ENCODE measurements at regions not wholly inside any gene's neighbourhood (a gene's known extent, or its start where the extent isn't known, plus 50 kb on each side); places are given as distances from the start of the nearest gene placed in this dataset.

- DNase-seq = no peak
- H3K4ac ChIP-seq (ENCODE audit: low read depth, low read length) = no peak overlapping the region
Measured at GRCh38 chr15:35979608-35980007, 433.6 kb upstream of the DPH6 start.

More at GRCh38 chr15:35979608-35980007, 433.6 kb upstream of the DPH6 start:
- Mint-ChIP-seq H3K4me1 (peaks cover 17% of the 10 kb centered on the region in 2 experiments), H3K27ac (no peak overlapping the region), H3K4me3 (no peak overlapping the region), H3K9me3 (no peaks in the 10 kb centered on the region), H3K36me3 (ENCODE audit: insufficient read depth in 1 of 3, low read depth in 3 of 3) (no peaks in the 10 kb centered on the region), H3K27me3 (ENCODE audit: low read depth) (no peaks in the 10 kb centered on the region)
- Histone ChIP-seq H4K91ac (ENCODE audit: insufficient read length, low read depth, low read length) (no peak overlapping the region), H3K79me2 (ENCODE audit: insufficient read depth, low read length) (no peaks in the 10 kb centered on the region), H2BK12ac (ENCODE audit: insufficient read length, low read depth, low read length) (no peak overlapping the region), H2BK120ac (ENCODE audit: low read depth, low read length, poor library complexity, severe bottlenecking) (no peak overlapping the region), H3K4me2 (ENCODE audit: insufficient read depth, insufficient read length, low read length) (no peak overlapping the region), H2BK20ac (ENCODE audit: low read depth, low read length, poor library complexity, severe bottlenecking) (no peak overlapping the region), H3T11ph (ENCODE audit: low read length) (no peak overlapping the region), H4K20me1 (ENCODE audit: control insufficient read depth, insufficient read depth, insufficient read length) (no peaks in the 10 kb centered on the region), H3K9me3 (ENCODE audit: control insufficient read depth, low read depth, low read length) (no peaks in the 10 kb centered on the region), H3K27me3 (ENCODE audit: insufficient read depth, low read length) (no peaks in the 10 kb centered on the region), H3K27ac (ENCODE audit: insufficient read length, low read depth, low read length) (no peak overlapping the region), H3K56ac (ENCODE audit: insufficient read length, low read depth, low read length) (no peak overlapping the region), H2AK5ac (ENCODE audit: insufficient read length, low read length) (no peak overlapping the region), H2BK5ac (ENCODE audit: insufficient read length, low read length) (no peak overlapping the region), H3K14ac (ENCODE audit: insufficient read depth, low read length) (no peak overlapping the region), H3K18ac (ENCODE audit: insufficient read length, low read depth, low read length) (no peak overlapping the region), H3K79me1 (ENCODE audit: insufficient read depth, low read depth, low read length, poor library complexity, severe bottlenecking) (no peaks in the 10 kb centered on the region), H4K8ac (replicated peaks; ENCODE audit: insufficient read length, low read depth, low read length) (no peak overlapping the region), H3K23ac (ENCODE audit: insufficient read length, low read depth, low read length) (no peak overlapping the region), H3K9ac (ENCODE audit: extremely low read depth, insufficient read length, low read length) (no peak overlapping the region), H4K5ac (ENCODE audit: insufficient read length, low read depth, low read length) (no peak overlapping the region), H2BK15ac (ENCODE audit: low read depth, low read length) (no peak overlapping the region), H2AFZ (ENCODE audit: low read length) (no peak overlapping the region), H3K23me2 (ENCODE audit: insufficient read length, low read depth, low read length, poor library complexity, severe bottlenecking) (no peaks in the 10 kb centered on the region), H3K4me1 (ENCODE audit: insufficient read depth, low read length) (no peaks in the 10 kb centered on the region)
- WGBS (ENCODE audit: extremely low coverage, insufficient read length, low lambda C conversion rate) = no CpG with 5 or more reads among the region's 2 CpGs
- TF ChIP-seq CTCF (conservative IDR thresholded peaks at IDR 0.05) = no peak

Data from H9 (cell line).